ENCODE measurements at regions not wholly inside any gene's neighbourhood (a gene's known extent, or its start where the extent isn't known, plus 50 kb on each side); places are given as distances from the start of the nearest gene placed in this dataset.

DNA sequence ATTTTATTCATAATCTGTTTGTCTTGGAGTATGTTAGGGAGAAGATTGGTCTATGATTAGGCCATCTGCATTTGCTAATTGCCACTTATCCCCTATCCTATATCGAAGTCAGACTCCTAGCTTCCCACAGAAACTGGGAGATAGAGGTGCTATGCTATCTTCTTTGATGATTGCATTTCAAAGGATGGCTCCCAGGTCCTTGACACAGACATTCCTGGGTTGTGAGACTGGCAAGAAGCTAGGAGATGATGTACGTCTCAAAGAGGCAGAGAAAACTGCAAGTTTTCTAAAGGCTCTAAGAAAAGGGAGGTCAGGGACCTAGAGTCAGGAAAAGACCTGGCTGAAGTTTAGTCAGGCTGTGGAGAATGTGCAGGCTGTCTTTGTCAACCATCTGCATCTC is 1251.9 kb downstream of the PCDH17 start:
- TF ChIP-seq, protein P1, sequence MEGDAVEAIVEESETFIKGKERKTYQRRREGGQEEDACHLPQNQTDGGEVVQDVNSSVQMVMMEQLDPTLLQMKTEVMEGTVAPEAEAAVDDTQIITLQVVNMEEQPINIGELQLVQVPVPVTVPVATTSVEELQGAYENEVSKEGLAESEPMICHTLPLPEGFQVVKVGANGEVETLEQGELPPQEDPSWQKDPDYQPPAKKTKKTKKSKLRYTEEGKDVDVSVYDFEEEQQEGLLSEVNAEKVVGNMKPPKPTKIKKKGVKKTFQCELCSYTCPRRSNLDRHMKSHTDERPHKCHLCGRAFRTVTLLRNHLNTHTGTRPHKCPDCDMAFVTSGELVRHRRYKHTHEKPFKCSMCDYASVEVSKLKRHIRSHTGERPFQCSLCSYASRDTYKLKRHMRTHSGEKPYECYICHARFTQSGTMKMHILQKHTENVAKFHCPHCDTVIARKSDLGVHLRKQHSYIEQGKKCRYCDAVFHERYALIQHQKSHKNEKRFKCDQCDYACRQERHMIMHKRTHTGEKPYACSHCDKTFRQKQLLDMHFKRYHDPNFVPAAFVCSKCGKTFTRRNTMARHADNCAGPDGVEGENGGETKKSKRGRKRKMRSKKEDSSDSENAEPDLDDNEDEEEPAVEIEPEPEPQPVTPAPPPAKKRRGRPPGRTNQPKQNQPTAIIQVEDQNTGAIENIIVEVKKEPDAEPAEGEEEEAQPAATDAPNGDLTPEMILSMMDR (IDR thresholded peaks at IDR 0.05) = no peak
- TF ChIP-seq POLR2A (IDR thresholded peaks at IDR 0.05) = no peak
